Karpas-422 (cell line): ENCODE measurements at regions not wholly inside any gene's neighbourhood (a gene's known extent, or its start where the extent isn't known, plus 50 kb on each side); places are given as distances from the start of the nearest gene placed in this dataset.

Experiments used
- DNase-seq: peaks from one replicate; pipeline ENCODE4 v3.0.0-alpha.2; 2015
- H2AFZ ChIP-seq: fragments of 200-600 bp; sonication (generic); 2 replicates; pipeline ENCODE4 v1.6.1; 2014; ENCODE audit warnings: antibody characterized with exemption, low read length, mixed read lengths
- H3K27ac ChIP-seq: fragments of 200-600 bp; sonication (generic); 2 replicates; pipeline ENCODE4 v1.5.1; 2014; ENCODE audit warnings: mild to moderate bottlenecking, low read length, moderate library complexity
- H3K27me3 ChIP-seq: fragments of 200-600 bp; sonication (generic); 2 replicates; pipeline ENCODE4 v1.6.1; 2014; ENCODE audit warnings: low read length, mixed read lengths
- H3K36me3 ChIP-seq: fragments of 200-600 bp; sonication (generic); 2 replicates; pipeline ENCODE4 v1.6.1; 2014; ENCODE audit warnings: low read length, mixed read lengths; ENCODE audit not compliant: insufficient read depth
- H3K4me1 ChIP-seq: fragments of 200-600 bp; sonication (generic); 2 replicates; pipeline ENCODE4 v1.6.1; 2014; ENCODE audit warnings: mild to moderate bottlenecking, low read length, mixed read lengths
- H3K4me2 ChIP-seq: fragments of 200-600 bp; sonication (generic); 2 replicates; pipeline ENCODE4 v1.6.1; 2014; ENCODE audit warnings: low read length, low read depth, mild to moderate bottlenecking; ENCODE audit not compliant: poor library complexity, severe bottlenecking
- H3K4me3 ChIP-seq: fragments of 200-600 bp; sonication (generic); 2 replicates; pipeline ENCODE4 v1.5.1; 2014; ENCODE audit warnings: mild to moderate bottlenecking, antibody characterized with exemption, low read length, mixed read lengths
- H3K79me2 ChIP-seq: fragments of 200-600 bp; sonication (generic); 2 replicates; pipeline ENCODE4 v1.6.1; 2014; ENCODE audit warnings: mild to moderate bottlenecking, low read length, mixed read lengths
- H3K9ac ChIP-seq: fragments of 200-600 bp; sonication (generic); 2 replicates; pipeline ENCODE4 v1.6.0; 2014; ENCODE audit warnings: low read length
- H3K9me2 ChIP-seq: fragments of 200-600 bp; sonication (generic), shearing (Covaris generic); replicated peaks from 2 replicates; pipeline ENCODE4 v1.6.0; 2014; ENCODE audit warnings: mild to moderate bottlenecking, low read length, moderate library complexity; ENCODE audit not compliant: insufficient read depth
- H3K9me3 ChIP-seq: fragments of 300-700, 200-600 bp; sonication (generic); 2 replicates; pipeline ENCODE4 v1.6.1; 2014; ENCODE audit warnings: low read length, mixed read lengths
- H4K20me1 ChIP-seq: fragments of 200-600 bp; sonication (generic); 2 replicates; pipeline ENCODE4 v1.6.1; 2014; ENCODE audit warnings: mild to moderate bottlenecking, antibody characterized with exemption, low read length, low read depth; ENCODE audit not compliant: insufficient read depth

DNA sequence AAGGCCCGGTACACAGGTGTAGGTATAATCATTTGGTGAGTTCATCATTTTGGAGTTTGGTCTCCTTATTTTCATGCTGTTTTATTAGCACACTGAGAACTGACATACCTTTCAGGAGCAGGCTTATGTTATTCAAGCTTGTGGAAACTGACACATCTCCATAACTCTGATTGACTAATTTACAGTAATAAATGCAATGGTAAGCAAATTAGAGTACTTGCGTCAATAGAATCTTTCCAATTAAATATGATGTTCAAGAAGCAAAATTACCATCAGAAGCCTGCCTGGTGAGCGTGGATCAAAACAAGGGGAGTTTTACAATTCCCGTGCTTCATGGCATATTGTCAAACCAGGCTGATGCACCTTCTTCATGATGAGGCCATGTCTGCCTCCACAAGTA lies 210.7 kb upstream of the GPRIN3 start:
- Histone ChIP-seq H4K20me1 (no peaks in the 10 kb centered on the region), H2AFZ (no peak overlapping the region), H3K79me2 (no peaks in the 10 kb centered on the region), H3K4me2 (no peak overlapping the region), H3K9ac (no peak overlapping the region), H3K4me1 (no peaks in the 10 kb centered on the region), H3K27ac (no peak overlapping the region), H3K4me3 (no peak overlapping the region), H3K36me3 (no peaks in the 10 kb centered on the region), H3K9me2 (no peaks in the 10 kb centered on the region), H3K9me3 (no peaks in the 10 kb centered on the region), H3K27me3 (no peaks in the 10 kb centered on the region)
- no peak for DNase-seq

DNA sequence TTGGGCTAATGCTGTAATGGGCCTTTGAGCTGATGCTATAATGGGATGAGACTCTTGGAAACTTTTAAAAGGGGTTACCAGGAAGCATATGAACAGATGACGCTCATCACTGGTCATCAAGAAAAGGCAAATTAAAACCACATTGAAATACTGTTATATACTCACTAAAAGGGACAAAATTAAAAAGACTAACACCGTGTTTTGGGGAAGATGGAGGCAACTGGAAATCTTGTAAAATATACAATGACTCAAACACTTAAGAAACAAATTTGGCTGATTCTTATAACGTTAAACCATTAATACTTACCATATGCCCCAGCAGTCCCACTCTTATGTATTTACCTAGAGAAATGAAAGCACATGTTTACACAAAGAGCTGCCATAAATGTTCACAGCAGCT lies 207.2 kb upstream of the GPRIN3 start:
- Histone ChIP-seq H3K4me2 (no peak overlapping the region), H3K4me1 (no peaks in the 10 kb centered on the region), H3K9ac (no peak overlapping the region), H3K79me2 (no peaks in the 10 kb centered on the region), H3K36me3 (no peaks in the 10 kb centered on the region), H3K9me3 (no peaks in the 10 kb centered on the region), H3K27me3 (no peaks in the 10 kb centered on the region), H4K20me1 (no peaks in the 10 kb centered on the region), H3K4me3 (no peak overlapping the region), H3K27ac (no peak overlapping the region), H2AFZ (no peak overlapping the region), H3K9me2 (no peaks in the 10 kb centered on the region)
- no peak for DNase-seq

DNA sequence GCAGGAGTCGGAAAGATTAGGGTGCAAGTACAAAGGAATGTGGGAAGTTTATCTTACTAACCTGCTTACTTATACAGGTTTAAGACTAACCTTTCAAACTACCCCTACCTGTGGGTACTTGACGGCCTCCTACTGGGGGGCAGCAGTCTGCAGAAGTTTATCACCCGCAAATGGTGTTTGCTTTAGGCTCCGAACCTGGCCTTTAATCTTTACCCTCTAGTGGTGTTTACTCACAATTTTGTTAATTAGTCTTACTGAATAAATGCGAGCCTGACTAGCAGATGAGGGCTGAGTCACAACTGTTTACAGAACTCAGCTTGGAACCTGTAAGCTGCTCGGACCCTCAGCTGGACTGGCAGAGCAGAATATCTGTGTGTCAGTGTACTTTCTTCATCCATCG lies 204.2 kb upstream of the GPRIN3 start:
- no peak overlapping the region for H2AFZ ChIP-seq
- H4K20me1 ChIP-seq: no peaks in the 10 kb centered on the region
- no peaks in the 10 kb centered on the region for H3K4me1 ChIP-seq
- H3K27me3 ChIP-seq: no peaks in the 10 kb centered on the region
- no peak overlapping the region for H3K9ac ChIP-seq
- no peaks in the 10 kb centered on the region for H3K79me2 ChIP-seq
- H3K9me3 ChIP-seq: no peaks in the 10 kb centered on the region
- H3K4me2 ChIP-seq: no peak overlapping the region
- no peak overlapping the region for H3K27ac ChIP-seq
- H3K4me3 ChIP-seq: no peak overlapping the region
- H3K9me2 ChIP-seq: no peaks in the 10 kb centered on the region
- no peak for DNase-seq
- H3K36me3 ChIP-seq: no peaks in the 10 kb centered on the region

DNA sequence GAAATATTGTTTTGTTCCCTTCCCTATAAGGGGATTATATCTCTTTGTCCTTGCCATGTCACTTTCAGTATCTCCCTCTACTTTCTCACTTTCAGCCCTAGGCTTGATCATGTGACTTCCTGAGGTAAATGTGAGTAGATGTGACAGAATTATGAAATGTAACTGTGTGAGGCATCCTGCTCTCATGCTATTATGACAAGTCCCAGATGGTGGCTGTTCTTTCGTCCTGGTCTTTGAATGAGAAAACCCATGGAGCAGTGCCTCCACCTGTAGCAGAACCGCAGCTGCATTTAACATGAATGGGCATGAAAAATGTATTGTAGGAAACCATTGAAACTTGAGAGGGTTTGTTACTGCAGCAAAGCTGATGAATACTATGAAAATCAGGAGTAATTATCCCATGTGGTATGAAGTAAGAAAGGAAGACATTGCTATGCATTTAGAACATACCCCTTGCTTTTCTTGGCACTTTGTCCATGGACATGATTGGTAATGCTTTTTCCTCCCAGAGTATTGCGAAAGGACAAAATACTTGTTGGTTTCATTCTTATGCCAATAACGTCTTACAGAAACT lies 202.2 kb upstream of the GPRIN3 start:
- H3K9me3 ChIP-seq: no peaks in the 10 kb centered on the region
- H4K20me1 ChIP-seq: no peaks in the 10 kb centered on the region
- no peak overlapping the region for H2AFZ ChIP-seq
- no peaks in the 10 kb centered on the region for H3K9me2 ChIP-seq
- DNase-seq: no peak
- H3K27me3 ChIP-seq: no peaks in the 10 kb centered on the region
- H3K27ac ChIP-seq: no peak overlapping the region
- H3K4me2 ChIP-seq: no peak overlapping the region
- no peak overlapping the region for H3K4me3 ChIP-seq
- H3K9ac ChIP-seq: no peak overlapping the region
- no peaks in the 10 kb centered on the region for H3K36me3 ChIP-seq
- no peaks in the 10 kb centered on the region for H3K79me2 ChIP-seq
- no peaks in the 10 kb centered on the region for H3K4me1 ChIP-seq

DNA sequence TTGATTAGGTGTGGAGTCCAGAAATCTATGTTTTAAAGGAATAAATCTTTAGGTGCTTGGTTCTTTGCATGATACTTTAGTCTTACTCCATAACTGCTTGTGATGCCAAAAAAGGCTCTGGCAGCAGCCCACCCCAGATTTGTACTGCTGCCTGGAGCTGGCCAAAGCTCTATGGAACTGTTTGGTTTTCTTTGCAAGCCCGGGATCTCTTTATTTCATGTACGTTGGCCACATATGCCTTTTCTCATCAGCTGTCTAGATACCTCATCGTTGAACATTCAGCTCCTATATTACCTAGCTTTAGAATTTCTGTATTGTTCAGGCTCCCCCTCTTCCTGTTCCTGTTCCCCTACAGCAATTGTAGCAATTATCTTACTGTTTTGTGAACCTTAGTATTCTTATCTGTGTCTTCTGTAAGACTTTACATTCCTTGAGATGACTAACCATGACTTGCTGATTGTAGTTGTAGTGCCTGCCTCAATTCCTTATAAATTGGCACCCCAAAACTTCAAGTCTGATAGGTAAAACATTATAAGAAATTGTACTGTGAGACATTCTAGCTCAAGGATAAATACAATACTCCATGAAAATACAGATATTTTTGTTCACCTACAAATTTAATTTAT lies 199.4 kb upstream of the GPRIN3 start:
- Histone ChIP-seq H3K9me2 (no peaks in the 10 kb centered on the region), H3K36me3 (no peaks in the 10 kb centered on the region), H3K9ac (no peak overlapping the region), H3K9me3 (no peaks in the 10 kb centered on the region), H3K79me2 (no peaks in the 10 kb centered on the region), H3K27ac (no peak overlapping the region), H3K4me1 (no peaks in the 10 kb centered on the region), H2AFZ (no peak overlapping the region), H4K20me1 (no peaks in the 10 kb centered on the region), H3K4me2 (no peak overlapping the region), H3K27me3 (no peaks in the 10 kb centered on the region), H3K4me3 (no peak overlapping the region)
- DNase-seq: no peak

DNA sequence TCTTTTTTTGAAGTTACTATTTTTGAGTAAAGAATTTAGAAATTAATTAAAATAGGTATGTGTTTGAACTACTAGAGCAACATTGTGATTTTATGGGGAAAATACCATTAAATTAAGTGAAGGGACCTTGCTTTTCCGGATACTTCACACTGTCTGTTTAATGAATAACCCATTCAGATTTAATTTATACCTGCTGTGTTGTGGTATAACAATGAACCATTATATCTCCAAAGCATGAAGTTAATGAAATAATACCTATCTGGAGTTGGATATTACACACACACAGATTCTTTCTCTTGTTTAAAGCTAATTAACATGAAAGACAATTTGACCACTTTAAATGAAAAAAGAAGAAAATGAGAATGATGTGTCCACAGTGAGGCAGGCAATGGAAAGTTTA lies 195.0 kb upstream of the GPRIN3 start:
- H3K4me3 ChIP-seq: no peak overlapping the region
- H4K20me1 ChIP-seq: no peaks in the 10 kb centered on the region
- H3K9me2 ChIP-seq: no peaks in the 10 kb centered on the region
- H3K4me1 ChIP-seq: no peaks in the 10 kb centered on the region
- H3K27ac ChIP-seq: no peak overlapping the region
- no peaks in the 10 kb centered on the region for H3K9me3 ChIP-seq
- no peak overlapping the region for H2AFZ ChIP-seq
- H3K4me2 ChIP-seq: no peak overlapping the region
- H3K79me2 ChIP-seq: no peaks in the 10 kb centered on the region
- no peaks in the 10 kb centered on the region for H3K27me3 ChIP-seq
- DNase-seq: no peak
- H3K9ac ChIP-seq: no peak overlapping the region
- H3K36me3 ChIP-seq: no peaks in the 10 kb centered on the region

DNA sequence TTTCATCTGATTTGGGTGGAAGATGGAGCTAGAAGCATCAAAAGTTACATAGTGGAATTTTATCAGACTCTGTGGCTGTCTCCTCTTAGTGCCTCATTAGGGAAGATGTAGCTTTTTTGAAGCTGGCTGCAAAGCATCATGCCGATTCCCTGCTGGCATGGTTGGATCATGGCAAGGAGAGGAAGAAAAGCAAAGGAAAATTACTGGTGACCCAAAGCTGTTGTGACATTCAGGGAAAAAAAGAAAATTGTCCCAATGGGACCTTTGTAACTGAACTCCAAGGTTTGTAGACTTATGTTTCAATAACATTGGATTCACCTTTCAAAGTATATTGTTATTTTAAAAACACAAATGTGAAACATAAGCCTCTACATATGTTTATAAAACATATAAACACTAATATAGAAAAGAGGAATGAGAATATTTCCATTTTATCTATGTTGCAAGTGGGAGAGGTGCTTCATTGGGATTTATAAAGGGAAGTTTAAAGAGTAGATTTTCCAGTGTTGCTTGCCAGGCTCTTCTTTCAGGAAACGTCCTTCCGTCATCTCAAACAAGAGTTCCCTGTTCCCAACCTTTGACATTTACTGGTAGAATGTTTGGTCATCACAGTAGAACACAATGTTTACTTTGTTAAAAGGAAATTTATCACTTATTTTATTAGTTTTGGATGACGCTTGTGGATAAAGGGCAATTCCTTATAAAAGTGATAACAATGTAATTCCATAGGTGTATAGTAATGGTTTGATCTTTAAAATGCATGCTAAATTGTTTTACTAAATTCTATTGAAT lies 190.1 kb upstream of the GPRIN3 start:
- H3K9me2 ChIP-seq: no peaks in the 10 kb centered on the region
- no peak overlapping the region for H3K4me2 ChIP-seq
- no peaks in the 10 kb centered on the region for H3K4me1 ChIP-seq
- H3K27me3 ChIP-seq: no peaks in the 10 kb centered on the region
- H3K9ac ChIP-seq: no peak overlapping the region
- H3K27ac ChIP-seq: no peak overlapping the region
- no peak overlapping the region for H3K4me3 ChIP-seq
- no peak for DNase-seq
- no peaks in the 10 kb centered on the region for H3K9me3 ChIP-seq
- no peaks in the 10 kb centered on the region for H3K36me3 ChIP-seq
- H2AFZ ChIP-seq: no peak overlapping the region
- H3K79me2 ChIP-seq: no peaks in the 10 kb centered on the region
- no peaks in the 10 kb centered on the region for H4K20me1 ChIP-seq

DNA sequence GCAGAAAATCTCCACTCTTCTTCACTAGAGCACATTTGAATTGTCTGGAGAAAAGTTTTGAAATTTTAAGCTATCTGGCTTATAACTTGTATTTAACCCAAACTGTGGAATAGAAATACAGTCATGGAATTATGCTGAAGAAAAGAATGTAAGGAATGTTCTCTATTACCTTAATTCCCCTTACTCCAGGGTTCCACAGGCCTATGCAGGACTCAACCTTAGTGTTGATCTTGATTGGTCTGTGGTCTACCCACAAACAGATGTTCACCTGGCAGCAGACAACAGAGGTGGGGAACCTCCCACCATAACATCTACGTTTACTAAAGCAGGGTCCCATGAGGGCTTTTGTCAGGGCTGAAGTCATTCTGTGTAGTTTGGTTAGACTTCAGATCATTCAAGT lies 189.3 kb upstream of the GPRIN3 start:
- Histone ChIP-seq H3K4me3 (no peak overlapping the region), H3K4me2 (no peak overlapping the region), H3K9ac (no peak overlapping the region), H4K20me1 (no peaks in the 10 kb centered on the region), H3K9me3 (no peaks in the 10 kb centered on the region), H2AFZ (no peak overlapping the region), H3K79me2 (no peaks in the 10 kb centered on the region), H3K4me1 (no peaks in the 10 kb centered on the region), H3K27ac (no peak overlapping the region), H3K36me3 (no peaks in the 10 kb centered on the region), H3K27me3 (no peaks in the 10 kb centered on the region), H3K9me2 (no peaks in the 10 kb centered on the region)
- no peak for DNase-seq
